ELR (cell line): ENCODE measurements at regions not wholly inside any gene's neighbourhood (a gene's known extent, or its start where the extent isn't known, plus 50 kb on each side); places are given as distances from the start of the nearest gene placed in this dataset.
A peak's percentile ranks its signal among the peaks of the same experiment; 100 is the strongest.

ENCODE experiments used
- DNase-seq: peaks from one replicate; pipeline ENCODE4 v3.0.0-alpha.2; 2015; ENCODE audit warnings: low read depth

DNA sequence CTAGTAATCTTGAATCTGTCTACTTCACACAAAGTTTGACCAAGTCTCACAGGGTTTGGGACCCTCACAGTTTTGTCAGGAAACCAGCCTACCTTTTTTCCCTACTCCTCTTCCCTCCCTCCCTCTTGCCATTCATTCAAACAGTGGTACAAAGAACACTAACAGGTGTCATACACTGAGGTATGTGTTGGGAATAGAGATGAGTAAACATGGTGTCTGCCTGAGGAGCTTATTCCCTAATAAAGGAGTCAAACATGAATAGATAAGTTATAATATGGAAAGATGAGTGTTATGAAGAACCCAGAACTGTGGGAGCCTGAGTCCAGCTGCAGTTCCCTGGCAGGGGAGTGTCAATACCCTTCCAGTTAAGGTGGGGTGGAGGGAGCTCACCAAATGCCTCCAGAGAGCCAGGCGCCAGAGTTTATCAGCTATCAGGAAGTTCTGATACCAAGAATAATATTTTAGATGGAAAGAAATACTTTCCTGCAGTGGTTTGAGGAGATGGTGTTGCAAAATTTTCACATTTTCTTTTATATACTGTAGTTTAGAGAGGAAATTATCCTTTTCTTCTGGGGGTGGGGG is 183.4 kb upstream of the NR3C1 start:
- no peak for DNase-seq

GRCh38 chr5:143585970-143586369 is 182.5 kb upstream of the NR3C1 start:
- peak; percentile 24 for DNase-seq

GRCh38 chr5:143583409-143583808 is 179.9 kb upstream of the NR3C1 start:
- no peak for DNase-seq

DNA sequence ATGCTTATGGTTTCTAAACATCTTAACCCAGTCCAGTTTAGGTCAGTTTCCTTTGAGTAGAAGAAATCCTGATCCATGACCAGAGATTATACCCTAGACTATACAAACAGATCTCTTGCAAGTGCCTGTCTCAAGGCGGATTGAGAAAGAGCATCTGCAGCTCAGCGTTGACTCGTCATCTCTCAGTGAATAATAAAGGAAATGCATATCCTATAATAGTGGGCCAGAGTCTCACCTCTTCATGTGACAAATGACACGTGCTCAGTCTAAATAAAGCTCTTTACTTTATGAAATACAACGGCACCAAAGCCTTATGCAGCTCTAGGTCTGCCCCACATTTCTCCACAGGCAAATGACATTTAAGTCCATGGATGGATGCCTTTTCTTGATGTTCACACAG is 179.4 kb upstream of the NR3C1 start:
- DNase-seq = peak; percentile 28

- DNase-seq = no peak
These were observed 178.7 kb upstream of the NR3C1 start for GRCh38 chr5:143582176-143582575.

- no peak for DNase-seq
These were observed 178.2 kb upstream of the NR3C1 start for GRCh38 chr5:143581649-143582048.

GRCh38 chr5:143581147-143581546 is 177.7 kb upstream of the NR3C1 start:
- no peak for DNase-seq

DNA sequence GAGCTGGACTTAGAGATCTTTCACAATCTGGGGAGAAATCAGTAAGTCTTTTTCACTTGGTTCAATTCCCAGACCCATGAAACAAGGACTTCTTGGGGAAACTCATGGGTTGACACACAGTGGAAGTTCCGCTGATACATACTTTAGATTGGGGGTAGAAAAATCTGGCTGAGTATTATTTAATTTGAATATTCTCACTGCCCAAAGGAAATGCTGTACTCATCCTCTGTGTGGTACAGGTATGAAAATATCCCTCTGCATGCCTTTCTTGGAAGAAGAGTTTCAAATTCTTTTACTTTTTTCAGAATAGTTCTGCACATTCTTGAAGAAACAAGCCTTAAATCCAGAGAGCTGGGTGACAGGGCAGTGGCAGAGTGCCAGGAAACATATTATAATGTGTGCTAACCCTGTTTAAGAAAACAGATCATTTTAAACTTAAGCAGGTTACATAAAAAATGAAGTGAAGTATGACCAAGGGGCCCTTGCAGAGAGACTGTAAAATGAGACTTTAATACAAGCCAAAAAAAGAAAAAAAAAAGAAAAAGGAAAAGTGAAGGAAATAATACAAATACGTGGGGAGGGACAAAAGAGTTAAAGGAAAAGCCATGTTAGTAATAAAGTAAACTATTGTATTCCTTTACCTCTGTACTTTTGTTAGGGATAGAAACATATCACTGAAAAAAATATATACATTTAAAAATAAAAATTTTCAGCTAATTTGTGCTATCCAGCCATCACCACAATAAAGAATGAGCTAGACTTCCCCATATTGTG is 173.4 kb upstream of the NR3C1 start:
- peak; percentile 62 for DNase-seq

DNA sequence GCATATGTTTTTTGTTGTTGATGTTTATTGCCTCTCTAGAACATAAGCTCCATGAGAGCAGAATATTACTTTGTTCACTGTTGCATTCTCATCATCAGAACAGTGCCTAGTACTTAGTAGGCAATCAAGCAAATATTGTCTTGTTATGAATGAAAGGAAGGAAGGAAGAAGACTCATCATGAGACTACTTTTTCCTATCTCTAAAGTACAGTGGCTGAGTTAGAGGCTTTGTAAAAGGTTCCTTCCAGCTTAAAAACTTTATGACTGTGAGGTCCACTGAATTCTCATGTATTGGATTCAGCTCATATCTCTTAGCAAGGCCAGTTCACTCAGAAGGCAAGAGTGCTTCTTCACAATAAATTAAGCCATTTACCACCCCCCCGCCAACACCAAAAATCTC is 171.8 kb upstream of the NR3C1 start:
- DNase-seq = no peak

DNA sequence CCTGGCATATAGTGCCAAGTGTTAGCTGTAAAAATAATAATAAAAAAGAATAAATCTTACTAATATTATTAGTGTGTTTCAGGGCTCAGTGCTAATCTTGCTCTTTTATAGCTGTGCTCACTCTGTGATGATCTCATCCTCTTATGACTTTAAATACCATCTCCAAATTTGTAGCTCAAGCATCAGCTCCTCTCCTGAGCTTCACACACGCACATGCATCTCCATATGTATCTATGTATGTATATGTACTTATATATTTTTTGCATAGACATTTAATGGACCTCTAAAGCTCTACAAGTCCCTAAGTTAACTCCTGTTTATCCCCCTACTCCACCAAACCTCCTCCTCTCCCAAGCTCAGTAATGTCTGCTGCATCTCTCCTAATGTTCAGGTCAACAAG is 170.8 kb upstream of the NR3C1 start:
- DNase-seq = no peak

- no peak for DNase-seq
These were observed 170.2 kb upstream of the NR3C1 start for GRCh38 chr5:143573568-143574170.

- no peak for DNase-seq
These were observed 169.2 kb upstream of the NR3C1 start for GRCh38 chr5:143572671-143573070.

GRCh38 chr5:143571642-143572624 is 168.4 kb upstream of the NR3C1 start:
- DNase-seq = no peak

GRCh38 chr5:143570989-143571388 is 167.5 kb upstream of the NR3C1 start:
- DNase-seq = no peak

DNA sequence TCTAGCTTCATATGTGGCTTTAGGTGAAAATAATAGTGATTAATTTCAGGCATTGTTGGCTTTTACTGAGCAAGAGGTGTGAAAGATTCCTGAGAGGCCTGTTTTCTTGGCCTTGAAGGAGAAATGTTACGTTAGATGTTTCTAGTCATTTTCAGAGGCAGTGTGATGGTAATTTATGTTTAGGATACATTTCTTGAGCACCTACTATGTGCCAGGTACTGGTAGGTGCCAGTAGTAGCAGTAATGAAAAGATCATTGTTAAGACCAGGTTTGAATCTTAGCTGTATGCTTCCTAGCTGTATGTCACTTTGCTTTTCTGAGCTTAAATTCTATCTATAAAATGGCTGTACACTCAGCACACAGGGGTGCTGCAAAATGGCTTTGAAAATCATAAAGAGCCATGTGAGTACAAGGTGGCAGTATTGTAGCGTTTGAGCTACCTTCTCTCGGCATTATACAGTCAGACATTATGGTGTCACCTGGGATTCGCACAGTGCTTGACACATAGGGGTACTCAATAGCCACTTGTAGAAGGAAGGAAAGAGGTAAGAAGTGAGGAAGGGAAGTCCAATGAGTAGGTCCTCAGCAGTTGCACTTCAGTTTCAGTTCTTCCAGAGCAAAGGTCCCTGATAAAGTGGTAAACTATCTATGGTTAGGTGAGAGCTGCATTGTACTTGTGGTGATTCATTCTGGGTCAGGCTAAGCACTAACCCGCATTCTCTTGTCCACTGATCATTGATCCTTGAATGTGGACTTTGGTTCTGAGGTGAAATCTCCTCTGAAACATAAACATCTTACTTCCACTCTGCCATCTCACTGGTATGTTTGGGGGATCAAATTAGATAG is 166.5 kb upstream of the NR3C1 start:
- peak; percentile 32 for DNase-seq

GRCh38 chr5:143569213-143569701 is 165.8 kb upstream of the NR3C1 start:
- no peak for DNase-seq

DNA sequence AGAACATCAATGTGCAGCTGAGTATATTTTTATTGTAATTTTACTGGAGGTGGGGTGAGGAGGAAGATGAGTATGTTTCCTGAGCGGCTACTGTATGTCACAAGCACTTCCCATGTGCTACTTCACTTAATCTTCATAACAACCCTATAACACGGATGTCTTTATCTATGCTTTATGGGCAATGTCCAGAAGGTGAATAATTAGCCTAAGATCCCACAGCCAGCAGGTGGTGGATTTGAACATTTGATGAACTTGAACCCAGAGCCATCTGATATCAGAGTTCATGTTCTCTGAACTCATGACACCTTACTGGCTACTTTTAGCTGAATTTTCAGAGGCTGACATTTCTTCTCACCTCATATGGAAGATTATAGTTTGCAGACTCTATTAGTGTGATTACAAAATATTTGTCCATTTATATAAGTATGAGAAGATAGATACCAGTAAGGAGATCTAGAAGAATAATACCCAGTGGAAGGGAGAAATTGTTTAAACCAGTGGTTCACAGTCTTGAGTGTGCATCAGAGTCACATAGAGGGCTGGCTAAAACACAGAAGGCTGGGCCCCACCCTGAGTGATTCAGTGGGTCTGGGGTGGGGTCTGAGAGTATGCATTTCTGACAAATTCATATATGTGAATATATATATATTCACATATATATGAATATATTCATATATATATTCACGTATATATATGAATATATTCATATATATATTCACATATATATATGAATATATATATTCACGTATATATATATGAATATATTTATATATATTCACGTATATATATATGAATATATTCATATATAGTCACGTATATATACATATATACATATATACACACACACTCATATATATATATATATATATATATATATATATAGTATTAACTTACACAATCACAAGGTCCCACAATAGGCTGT is 164.4 kb upstream of the NR3C1 start:
- no peak for DNase-seq

DNA sequence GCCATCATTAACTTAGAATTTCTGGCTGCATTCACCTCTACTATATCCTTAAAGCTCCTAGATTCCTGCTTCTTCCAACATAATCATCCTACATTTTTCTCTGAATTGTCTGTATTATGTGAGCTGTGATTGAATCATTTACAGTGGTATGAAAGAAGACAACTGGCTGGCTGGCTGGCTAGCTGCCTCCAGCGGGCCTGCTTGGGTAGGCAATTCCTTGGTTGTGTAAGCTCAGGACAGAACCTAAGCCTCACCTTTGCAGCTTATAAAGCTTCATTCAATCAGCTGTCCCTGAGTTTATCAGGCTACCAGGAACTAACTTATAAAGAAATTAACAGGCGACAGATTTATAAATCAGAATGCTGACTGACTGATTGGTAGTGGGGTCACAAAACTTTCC is 162.7 kb upstream of the NR3C1 start:
- DNase-seq = no peak

GRCh38 chr5:143564417-143564816 is 160.9 kb upstream of the NR3C1 start:
- DNase-seq = no peak

DNA sequence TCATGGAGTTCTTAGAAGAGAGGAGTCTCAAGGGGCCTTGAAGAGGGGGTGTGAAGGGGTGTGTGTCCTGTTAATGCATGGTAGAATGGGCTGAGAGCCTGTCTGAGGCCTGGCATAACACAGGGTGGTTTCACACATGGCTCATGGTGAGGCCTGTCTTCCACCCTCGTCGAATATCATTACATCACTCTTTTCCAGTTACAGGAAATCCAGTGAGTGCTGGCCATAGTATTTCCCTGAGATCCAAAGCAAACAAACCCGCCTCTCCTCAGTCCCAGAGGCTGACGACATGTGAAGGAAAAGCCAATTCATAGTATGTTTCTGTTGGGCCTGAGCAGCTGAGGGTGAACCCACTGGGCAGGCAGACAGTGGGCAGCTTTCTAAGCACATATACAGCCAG is 159.4 kb upstream of the NR3C1 start:
- no peak for DNase-seq
